GM18907 (cell line): ENCODE measurements at regions not wholly inside any gene's neighbourhood (a gene's known extent, or its start where the extent isn't known, plus 50 kb on each side); places are given as distances from the start of the nearest gene placed in this dataset.
"Not testable (repeated sequence)": the region's sequence is repeated elsewhere in the genome, so short reads cannot be mapped to it uniquely, and the experiment has no call there.

Source experiments
- ATAC-seq: cut with Tn5 transposase; IDR thresholded peaks from one replicate; pipeline ENCODE4 v1.9.1; 2021; ENCODE audit warnings: mild to moderate bottlenecking, moderate library complexity; ENCODE audit not compliant: unreplicated experiment

- ATAC-seq = no peak
Measured at GRCh38 chr6:166253778-166254204, 54.4 kb downstream of the PRR18 start.

- ATAC-seq = peak; percentile 47
Measured at GRCh38 chr6:166253281-166253681, 54.9 kb downstream of the PRR18 start.

GRCh38 chr6:166252601-166253000 lies 55.6 kb downstream of the PRR18 start:
- no peak for ATAC-seq

GRCh38 chr6:166251655-166252054 lies 56.5 kb downstream of the PRR18 start:
- no peak for ATAC-seq

- no peak for ATAC-seq
Measured at GRCh38 chr6:166251211-166251610, 57.0 kb downstream of the PRR18 start.

GRCh38 chr6:166249061-166249785 lies 59.0 kb downstream of the PRR18 start:
- ATAC-seq = not testable (repeated sequence)

- ATAC-seq = peak; percentile 2
Measured at GRCh38 chr6:166245148-166245547, 63.0 kb downstream of the PRR18 start.

GRCh38 chr6:166244353-166245045 lies 63.7 kb downstream of the PRR18 start:
- peak; percentile 87 for ATAC-seq

- ATAC-seq = no peak
Measured at GRCh38 chr6:166242888-166243287, 65.3 kb downstream of the PRR18 start.

GRCh38 chr6:166241974-166242373 lies 66.2 kb downstream of the PRR18 start:
- ATAC-seq = no peak

- ATAC-seq = no peak
Measured at GRCh38 chr6:166240889-166241288, 67.3 kb downstream of the PRR18 start.

- no peak for ATAC-seq
Measured at GRCh38 chr6:166237617-166238016, 70.0 kb upstream of the TBXT start.

GRCh38 chr6:166236596-166236995 lies 68.9 kb upstream of the TBXT start:
- ATAC-seq = no peak

GRCh38 chr6:166235666-166236292 lies 68.1 kb upstream of the TBXT start:
- ATAC-seq = no peak

GRCh38 chr6:166231181-166231580 lies 63.5 kb upstream of the TBXT start:
- not testable (repeated sequence) for ATAC-seq

GRCh38 chr6:166228839-166229528 lies 61.3 kb upstream of the TBXT start:
- peak; percentile 51 for ATAC-seq

- no peak for ATAC-seq
Measured at GRCh38 chr6:166228425-166228824, 60.8 kb upstream of the TBXT start.

- ATAC-seq = no peak
Measured at GRCh38 chr6:166223079-166223478, 55.4 kb upstream of the TBXT start.

GRCh38 chr6:166222631-166223030 lies 55.0 kb upstream of the TBXT start:
- no peak for ATAC-seq

- no peak for ATAC-seq
Measured at GRCh38 chr6:166221636-166222035, 54.0 kb upstream of the TBXT start.

- ATAC-seq = no peak
Measured at GRCh38 chr6:166221040-166221439, 53.4 kb upstream of the TBXT start.
